ENCODE measurements at regions not wholly inside any gene's neighbourhood (a gene's known extent, or its start where the extent isn't known, plus 50 kb on each side); places are given as distances from the start of the nearest gene placed in this dataset.

DNA sequence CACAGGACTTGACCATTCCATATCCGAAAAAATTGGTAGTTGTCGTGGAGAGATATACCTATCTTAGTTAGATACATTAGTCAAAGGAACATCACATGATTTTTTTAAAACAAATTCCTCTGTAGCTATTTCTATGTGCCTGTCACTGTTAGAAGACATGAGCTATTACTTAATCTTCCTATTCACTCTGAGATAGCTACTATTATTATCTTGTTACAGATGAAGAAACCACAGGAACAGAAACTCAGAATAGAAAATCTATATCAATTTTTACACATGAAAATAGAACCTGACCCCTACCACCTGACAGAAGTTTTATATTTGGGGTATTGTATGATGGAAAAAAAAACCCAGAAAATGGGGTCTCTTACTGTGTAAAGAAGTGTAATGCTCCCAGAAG is 68.9 kb upstream of the TDRD3 start (continued):
- TF ChIP-seq, protein P1, sequence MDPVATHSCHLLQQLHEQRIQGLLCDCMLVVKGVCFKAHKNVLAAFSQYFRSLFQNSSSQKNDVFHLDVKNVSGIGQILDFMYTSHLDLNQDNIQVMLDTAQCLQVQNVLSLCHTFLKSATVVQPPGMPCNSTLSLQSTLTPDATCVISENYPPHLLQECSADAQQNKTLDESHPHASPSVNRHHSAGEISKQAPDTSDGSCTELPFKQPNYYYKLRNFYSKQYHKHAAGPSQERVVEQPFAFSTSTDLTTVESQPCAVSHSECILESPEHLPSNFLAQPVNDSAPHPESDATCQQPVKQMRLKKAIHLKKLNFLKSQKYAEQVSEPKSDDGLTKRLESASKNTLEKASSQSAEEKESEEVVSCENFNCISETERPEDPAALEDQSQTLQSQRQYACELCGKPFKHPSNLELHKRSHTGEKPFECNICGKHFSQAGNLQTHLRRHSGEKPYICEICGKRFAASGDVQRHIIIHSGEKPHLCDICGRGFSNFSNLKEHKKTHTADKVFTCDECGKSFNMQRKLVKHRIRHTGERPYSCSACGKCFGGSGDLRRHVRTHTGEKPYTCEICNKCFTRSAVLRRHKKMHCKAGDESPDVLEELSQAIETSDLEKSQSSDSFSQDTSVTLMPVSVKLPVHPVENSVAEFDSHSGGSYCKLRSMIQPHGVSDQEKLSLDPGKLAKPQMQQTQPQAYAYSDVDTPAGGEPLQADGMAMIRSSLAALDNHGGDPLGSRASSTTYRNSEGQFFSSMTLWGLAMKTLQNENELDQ (CRISPR knock-in tag; IDR thresholded peaks at IDR 0.05; ENCODE audit: borderline replicate concordance), result no peak
- TF ChIP-seq, protein P2, sequence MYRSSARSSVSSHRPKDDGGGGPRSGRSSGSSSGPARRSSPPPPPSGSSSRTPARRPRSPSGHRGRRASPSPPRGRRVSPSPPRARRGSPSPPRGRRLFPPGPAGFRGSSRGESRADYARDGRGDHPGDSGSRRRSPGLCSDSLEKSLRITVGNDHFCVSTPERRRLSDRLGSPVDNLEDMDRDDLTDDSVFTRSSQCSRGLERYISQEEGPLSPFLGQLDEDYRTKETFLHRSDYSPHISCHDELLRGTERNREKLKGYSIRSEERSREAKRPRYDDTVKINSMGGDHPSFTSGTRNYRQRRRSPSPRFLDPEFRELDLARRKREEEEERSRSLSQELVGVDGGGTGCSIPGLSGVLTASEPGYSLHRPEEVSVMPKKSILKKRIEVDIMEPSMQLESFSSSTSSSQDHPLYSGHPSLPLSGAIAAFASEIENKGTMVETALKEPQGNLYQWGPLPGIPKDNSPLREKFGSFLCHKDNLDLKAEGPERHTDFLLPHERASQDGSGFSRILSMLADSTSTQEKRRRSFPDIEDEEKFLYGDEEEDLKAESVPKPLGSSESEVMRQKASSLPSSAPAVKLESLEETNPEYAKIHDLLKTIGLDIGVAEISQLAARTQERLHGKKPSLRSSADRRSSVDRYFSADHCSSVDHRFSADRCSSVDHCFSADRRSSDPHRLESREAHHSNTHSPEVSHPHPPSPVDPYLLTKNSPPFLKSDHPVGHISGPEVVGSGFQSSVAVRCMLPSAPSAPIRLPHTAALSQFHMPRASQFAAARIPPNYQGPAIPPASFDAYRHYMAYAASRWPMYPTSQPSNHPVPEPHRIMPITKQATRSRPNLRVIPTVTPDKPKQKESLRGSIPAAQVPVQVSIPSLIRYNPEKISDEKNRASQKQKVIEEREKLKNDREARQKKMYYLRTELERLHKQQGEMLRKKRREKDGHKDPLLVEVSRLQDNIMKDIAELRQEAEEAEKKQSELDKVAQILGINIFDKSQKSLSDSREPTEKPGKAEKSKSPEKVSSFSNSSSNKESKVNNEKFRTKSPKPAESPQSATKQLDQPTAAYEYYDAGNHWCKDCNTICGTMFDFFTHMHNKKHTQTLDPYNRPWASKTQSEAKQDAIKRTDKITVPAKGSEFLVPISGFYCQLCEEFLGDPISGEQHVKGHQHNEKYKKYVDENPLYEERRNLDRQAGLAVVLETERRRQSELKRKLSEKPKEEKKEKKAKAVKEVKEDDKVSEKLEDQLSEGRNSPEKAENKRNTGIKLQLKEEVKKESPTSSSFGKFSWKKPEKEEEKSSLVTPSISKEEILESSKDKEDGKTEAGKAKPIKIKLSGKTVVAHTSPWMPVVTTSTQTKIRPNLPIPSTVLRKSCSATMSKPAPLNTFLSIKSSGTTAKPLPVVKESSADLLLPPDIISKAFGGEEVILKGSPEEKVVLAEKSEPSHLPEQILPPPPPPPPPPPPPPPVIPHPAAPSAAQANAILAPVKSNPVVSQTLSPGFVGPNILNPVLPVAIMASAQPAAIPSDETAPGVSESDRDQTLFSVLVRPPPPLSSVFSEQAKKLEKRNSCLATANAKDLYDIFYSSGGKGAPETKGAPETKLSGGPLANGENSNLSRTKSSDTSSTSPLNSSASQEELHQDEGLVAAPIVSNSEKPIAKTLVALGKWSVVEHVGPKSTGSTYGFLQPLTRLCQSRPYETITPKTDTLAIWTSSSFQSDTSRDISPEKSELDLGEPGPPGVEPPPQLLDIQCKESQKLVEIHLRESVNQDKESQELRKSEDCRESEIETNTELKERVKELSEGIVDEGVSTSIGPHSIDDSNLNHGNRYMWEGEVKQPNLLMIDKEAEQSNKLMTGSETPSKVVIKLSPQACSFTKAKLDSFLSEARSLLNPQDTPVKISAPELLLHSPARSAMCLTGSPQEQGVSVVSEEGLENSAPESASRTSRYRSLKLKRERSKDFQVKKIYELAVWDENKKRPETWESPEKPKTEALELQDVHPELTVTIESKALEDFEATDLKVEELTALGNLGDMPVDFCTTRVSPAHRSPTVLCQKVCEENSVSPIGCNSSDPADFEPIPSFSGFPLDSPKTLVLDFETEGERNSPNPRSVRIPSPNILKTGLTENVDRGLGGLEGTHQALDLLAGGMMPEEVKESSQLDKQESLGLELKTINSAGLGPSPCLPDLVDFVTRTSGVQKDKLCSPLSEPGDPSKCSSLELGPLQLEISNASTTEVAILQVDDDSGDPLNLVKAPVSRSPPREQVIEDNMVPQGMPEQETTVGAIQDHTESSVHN (CRISPR knock-in tag; IDR thresholded peaks at IDR 0.05), result no peak
